ENCODE measurements at regions not wholly inside any gene's neighbourhood (a gene's known extent, or its start where the extent isn't known, plus 50 kb on each side); places are given as distances from the start of the nearest gene placed in this dataset.

- no peak for TF ChIP-seq ZFX (IDR thresholded peaks at IDR 0.05; ENCODE audit: borderline replicate concordance)
- TF ChIP-seq CTCF (IDR thresholded peaks at IDR 0.05): no peak
- H3K27ac ChIP-seq: no peak overlapping the region
Observed at GRCh38 chr11:95650276-95650675, 139.3 kb downstream of the FAM76B start.

- TF ChIP-seq ZFX (IDR thresholded peaks at IDR 0.05; ENCODE audit: borderline replicate concordance): no peak
- no peak for TF ChIP-seq CTCF (IDR thresholded peaks at IDR 0.05)
- peak overlapping the region; percentile 75 for H3K27ac ChIP-seq
Observed at GRCh38 chr11:95647871-95648270, 141.7 kb downstream of the FAM76B start.

GRCh38 chr11:95647355-95647754 lies 142.2 kb downstream of the FAM76B start:
- H3K27ac ChIP-seq: peak overlapping the region; percentile 75
- TF ChIP-seq CTCF (IDR thresholded peaks at IDR 0.05): no peak
- no peak for TF ChIP-seq ZFX (IDR thresholded peaks at IDR 0.05; ENCODE audit: borderline replicate concordance)

GRCh38 chr11:95641495-95641894 lies 148.1 kb downstream of the FAM76B start:
- TF ChIP-seq CTCF (IDR thresholded peaks at IDR 0.05) (no peak), ZFX (IDR thresholded peaks at IDR 0.05; ENCODE audit: borderline replicate concordance) (no peak)
- no peak overlapping the region for H3K27ac ChIP-seq

- no peak overlapping the region for H3K27ac ChIP-seq
- TF ChIP-seq CTCF (IDR thresholded peaks at IDR 0.05): no peak
- TF ChIP-seq ZFX (IDR thresholded peaks at IDR 0.05; ENCODE audit: borderline replicate concordance): no peak
Observed at GRCh38 chr11:95638501-95638900, 151.1 kb downstream of the FAM76B start.

GRCh38 chr11:95625164-95625900 lies 164.2 kb downstream of the FAM76B start:
- no peak overlapping the region for H3K27ac ChIP-seq
- TF ChIP-seq CTCF (IDR thresholded peaks at IDR 0.05): no peak
- no peak for TF ChIP-seq ZFX (IDR thresholded peaks at IDR 0.05; ENCODE audit: borderline replicate concordance)

- TF ChIP-seq ZFX (IDR thresholded peaks at IDR 0.05; ENCODE audit: borderline replicate concordance): no peak
- no peak for TF ChIP-seq CTCF (IDR thresholded peaks at IDR 0.05)
- no peak overlapping the region for H3K27ac ChIP-seq
Observed at GRCh38 chr11:95616256-95616804, 173.3 kb downstream of the FAM76B start.
